Hepatocyte (in vitro differentiated cells): ENCODE measurements at regions not wholly inside any gene's neighbourhood (a gene's known extent, or its start where the extent isn't known, plus 50 kb on each side); places are given as distances from the start of the nearest gene placed in this dataset.

Experiments
- DNase-seq: peaks from one replicate; pipeline ENCODE4 v3.0.0-alpha.2; 2016; ENCODE audit warnings: low spot score
- H2AFZ ChIP-seq: fragments of 200-600 bp; sonication (generic); 2 replicates; pipeline ENCODE4 v1.6.0; 2016; ENCODE audit warnings: antibody characterized with exemption, mild to moderate bottlenecking
- H3K27ac ChIP-seq: fragments of 200-600 bp; sonication (generic); 2 replicates; pipeline ENCODE4 v1.5.1; 2016; ENCODE audit warnings: mild to moderate bottlenecking
- H3K27me3 ChIP-seq: fragments of 200-600 bp; sonication (generic); 2 replicates; pipeline ENCODE4 v1.6.1; 2016
- H3K36me3 ChIP-seq: fragments of 200-600 bp; sonication (generic); replicated peaks from 2 replicates; pipeline ENCODE4 v1.5.1; 2016; ENCODE audit warnings: low read depth; ENCODE audit not compliant: insufficient read depth
- H3K4me1 ChIP-seq: fragments of 200-600 bp; sonication (generic); 2 replicates; pipeline ENCODE4 v1.5.1; 2016; ENCODE audit warnings: mild to moderate bottlenecking, moderate library complexity; ENCODE audit not compliant: insufficient read depth
- H3K4me2 ChIP-seq: fragments of 200-600 bp; sonication (generic); 2 replicates; pipeline ENCODE4 v1.6.0; 2016
- H3K4me3 ChIP-seq: fragments of 200-600 bp; sonication (generic); 2 replicates; pipeline ENCODE4 v1.5.1; 2016; ENCODE audit warnings: mild to moderate bottlenecking
- H3K79me2 ChIP-seq: fragments of 200-600 bp; sonication (generic); 2 replicates; pipeline ENCODE4 v1.6.0; 2017; ENCODE audit warnings: mild to moderate bottlenecking
- H3K9me2 ChIP-seq: fragments of 200-600 bp; sonication (generic); replicated peaks from 2 replicates; pipeline ENCODE4 v1.6.0; 2017; ENCODE audit warnings: mild to moderate bottlenecking; ENCODE audit not compliant: insufficient read depth
- H3K9me3 ChIP-seq: fragments of 200-600 bp; sonication (generic); 2 replicates; pipeline ENCODE4 v1.5.1; 2016; ENCODE audit warnings: low read depth, mild to moderate bottlenecking
- H4K20me1 ChIP-seq: fragments of 200-600 bp; sonication (generic); 2 replicates; pipeline ENCODE4 v1.6.0; 2016; ENCODE audit warnings: mild to moderate bottlenecking; ENCODE audit not compliant: insufficient read depth, poor library complexity, severe bottlenecking
- EZH2 ChIP-seq: fragments of 200-600 bp; sonication (generic); IDR thresholded peaks from 2 replicates; pipeline ENCODE4 v1.6.1; 2016; ENCODE audit warnings: antibody characterized with exemption, mild to moderate bottlenecking, borderline replicate concordance
- EZH2phosphoT487 ChIP-seq: fragments of 200-600 bp; sonication (generic); IDR thresholded peaks from one replicate; pipeline ENCODE4 v1.6.1; 2018; ENCODE audit warnings: antibody characterized with exemption, mild to moderate bottlenecking, low read depth, moderate library complexity; ENCODE audit not compliant: unreplicated experiment, severe bottlenecking
- WGBS: methylation state at CpG from one replicate; pipeline ENCODE4 v1.1.6; 2016; ENCODE audit warnings: low lambda C conversion rate; ENCODE audit errors: missing lambda C conversion rate; 5-methylcytosine and 5-hydroxymethylcytosine counted together
- TF ChIP-seq, protein P1 (sequence below): fragments of 200-600 bp; sonication (generic); IDR thresholded peaks from 2 replicates; pipeline ENCODE4 v1.5.1; 2016; ENCODE audit warnings: antibody characterized with exemption, mild to moderate bottlenecking; ENCODE audit not compliant: poor library complexity

- no peak overlapping the region for H3K4me3 ChIP-seq
- H3K36me3 ChIP-seq, result no peaks in the 10 kb centered on the region
- no peak for DNase-seq
- peaks cover 8% of the 10 kb centered on the region for H3K4me1 ChIP-seq
- TF ChIP-seq, protein P1, sequence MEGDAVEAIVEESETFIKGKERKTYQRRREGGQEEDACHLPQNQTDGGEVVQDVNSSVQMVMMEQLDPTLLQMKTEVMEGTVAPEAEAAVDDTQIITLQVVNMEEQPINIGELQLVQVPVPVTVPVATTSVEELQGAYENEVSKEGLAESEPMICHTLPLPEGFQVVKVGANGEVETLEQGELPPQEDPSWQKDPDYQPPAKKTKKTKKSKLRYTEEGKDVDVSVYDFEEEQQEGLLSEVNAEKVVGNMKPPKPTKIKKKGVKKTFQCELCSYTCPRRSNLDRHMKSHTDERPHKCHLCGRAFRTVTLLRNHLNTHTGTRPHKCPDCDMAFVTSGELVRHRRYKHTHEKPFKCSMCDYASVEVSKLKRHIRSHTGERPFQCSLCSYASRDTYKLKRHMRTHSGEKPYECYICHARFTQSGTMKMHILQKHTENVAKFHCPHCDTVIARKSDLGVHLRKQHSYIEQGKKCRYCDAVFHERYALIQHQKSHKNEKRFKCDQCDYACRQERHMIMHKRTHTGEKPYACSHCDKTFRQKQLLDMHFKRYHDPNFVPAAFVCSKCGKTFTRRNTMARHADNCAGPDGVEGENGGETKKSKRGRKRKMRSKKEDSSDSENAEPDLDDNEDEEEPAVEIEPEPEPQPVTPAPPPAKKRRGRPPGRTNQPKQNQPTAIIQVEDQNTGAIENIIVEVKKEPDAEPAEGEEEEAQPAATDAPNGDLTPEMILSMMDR, result no peak
- TF ChIP-seq EZH2 (no peak), EZH2phosphoT487 (no peak)
- H3K27ac ChIP-seq, result no peak overlapping the region
- no peaks in the 10 kb centered on the region for H4K20me1 ChIP-seq
- no peaks in the 10 kb centered on the region for H3K9me3 ChIP-seq
- WGBS, result 77% methylated on average over 4 of the region's 4 CpGs
- no peak overlapping the region for H2AFZ ChIP-seq
- no peaks in the 10 kb centered on the region for H3K27me3 ChIP-seq
- H3K79me2 ChIP-seq, result no peaks in the 10 kb centered on the region
- H3K9me2 ChIP-seq, result no peaks in the 10 kb centered on the region
- H3K4me2 ChIP-seq, result no peak overlapping the region
These were observed 324.9 kb downstream of the SIPA1L2 start for GRCh38 chr1:232305050-232305449.

- no peak overlapping the region for H3K27ac ChIP-seq
- peaks cover 8% of the 10 kb centered on the region for H3K4me1 ChIP-seq
- TF ChIP-seq EZH2phosphoT487 (no peak), EZH2 (no peak)
- TF ChIP-seq, protein P1, result no peak
- H3K9me3 ChIP-seq, result no peaks in the 10 kb centered on the region
- no peaks in the 10 kb centered on the region for H3K79me2 ChIP-seq
- H3K27me3 ChIP-seq, result no peaks in the 10 kb centered on the region
- no peak overlapping the region for H3K4me3 ChIP-seq
- 96% methylated on average over 5 of the region's 5 CpGs for WGBS
- DNase-seq, result no peak
- no peaks in the 10 kb centered on the region for H4K20me1 ChIP-seq
- H3K36me3 ChIP-seq, result no peaks in the 10 kb centered on the region
- no peaks in the 10 kb centered on the region for H3K9me2 ChIP-seq
- H3K4me2 ChIP-seq, result no peak overlapping the region
- no peak overlapping the region for H2AFZ ChIP-seq
These were observed 326.7 kb downstream of the SIPA1L2 start for GRCh38 chr1:232303222-232303620.

DNA sequence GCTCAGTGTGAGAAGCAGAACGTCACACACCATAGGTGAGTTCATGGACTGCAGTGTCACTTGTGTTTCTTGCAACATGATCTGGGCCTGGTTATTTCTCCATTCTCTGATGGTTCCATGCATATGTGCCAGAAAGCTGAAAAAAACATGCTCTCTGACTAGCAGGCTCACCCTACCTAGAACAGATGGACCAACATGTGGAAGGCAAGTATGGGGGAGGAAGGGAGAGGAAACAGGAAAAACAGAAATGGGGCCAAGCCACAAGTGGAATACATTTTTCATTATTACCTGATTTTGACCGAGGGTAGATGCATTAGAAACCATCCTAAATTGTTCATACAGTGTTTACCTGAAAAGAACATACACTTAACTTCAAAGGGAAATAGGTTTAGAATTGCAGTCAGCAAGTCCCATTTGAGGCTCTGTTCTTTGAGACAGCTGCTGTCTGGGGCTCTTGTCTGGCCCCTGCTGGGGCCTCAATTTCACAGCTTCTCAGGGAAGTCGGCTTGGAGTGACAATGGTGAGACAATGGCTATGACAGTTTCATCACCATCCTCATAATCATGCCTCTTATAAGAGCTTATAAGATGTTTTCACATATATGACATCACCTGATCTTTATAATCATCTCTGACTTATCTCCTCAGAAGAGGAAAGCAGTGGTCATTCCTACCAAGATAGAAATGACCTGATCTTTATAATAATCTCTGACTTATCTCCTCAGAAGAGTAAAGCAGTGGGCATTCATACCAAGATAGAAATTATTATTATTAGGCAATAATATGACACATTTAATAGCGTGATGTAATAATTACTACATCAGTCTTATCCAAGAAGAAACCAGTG lies 327.3 kb downstream of the SIPA1L2 start:
- Histone ChIP-seq H3K4me2 (no peak overlapping the region), H3K4me3 (no peak overlapping the region), H3K36me3 (no peaks in the 10 kb centered on the region), H3K27ac (no peak overlapping the region), H3K9me3 (no peaks in the 10 kb centered on the region), H4K20me1 (no peaks in the 10 kb centered on the region), H3K79me2 (no peaks in the 10 kb centered on the region), H3K9me2 (no peaks in the 10 kb centered on the region), H2AFZ (no peak overlapping the region), H3K27me3 (no peaks in the 10 kb centered on the region), H3K4me1 (peaks cover 8% of the 10 kb centered on the region)
- TF ChIP-seq EZH2 (no peak), EZH2phosphoT487 (no peak)
- TF ChIP-seq, protein P1, result no peak
- DNase-seq, result no peak
- WGBS, result 65% methylated on average over 4 of the region's 4 CpGs
